Frontal cortex (tissue), 3 donors: ENCODE measurements at regions not wholly inside any gene's neighbourhood (a gene's known extent, or its start where the extent isn't known, plus 50 kb on each side); places are given as distances from the start of the nearest gene placed in this dataset.

Source experiments
- DNase-seq, 2 donors: peaks; one replicate each; pipeline ENCODE4 v3.0.0; 2012; ENCODE audit warnings: low spot score in 2 of 2
- FAIRE-seq: peaks from 2 replicates; lab custom pipeline; 2012; peaks lifted over from hg19 to GRCh38; lab: Jason Lieb, UNC
- donor health status: control.
- donor health status: control.
- donor health status: control.

GRCh38 chr1:59066236-59066635 is 230.7 kb upstream of the FGGY start:
- DNase-seq (no peak), FAIRE-seq (no peak)

- no peak for FAIRE-seq
Observed at GRCh38 chr1:59070610-59071009, 226.3 kb upstream of the FGGY start.

GRCh38 chr1:59071289-59071688 is 225.6 kb upstream of the FGGY start:
- FAIRE-seq: no peak
- DNase-seq: no peak

More at GRCh38 chr1:59070610-59071009, 226.3 kb upstream of the FGGY start:
- no peak for DNase-seq

- DNase-seq: no peak
- no peak for FAIRE-seq
Observed at GRCh38 chr1:59071876-59072582, 224.9 kb upstream of the FGGY start.

- FAIRE-seq (no peak), DNase-seq (no peak)
Observed at GRCh38 chr1:59072583-59072947, 224.3 kb upstream of the FGGY start.

GRCh38 chr1:59074598-59074997 is 222.3 kb upstream of the FGGY start:
- FAIRE-seq (no peak), DNase-seq (no peak)

- DNase-seq: no peak
Observed at GRCh38 chr1:59075021-59075420, 221.9 kb upstream of the FGGY start.

GRCh38 chr1:59076612-59077011 is 220.3 kb upstream of the FGGY start:
- DNase-seq (no peak), FAIRE-seq (no peak)

More at GRCh38 chr1:59075021-59075420, 221.9 kb upstream of the FGGY start:
- FAIRE-seq: no peak

GRCh38 chr1:59077466-59078069 is 219.3 kb upstream of the FGGY start:
- FAIRE-seq (no peak), DNase-seq (no peak)

GRCh38 chr1:59078070-59078800 is 218.7 kb upstream of the FGGY start:
- FAIRE-seq (no peak), DNase-seq (no peak)

- no peak for FAIRE-seq
Observed at GRCh38 chr1:59078866-59079265, 218.0 kb upstream of the FGGY start.

GRCh38 chr1:59079434-59080140 is 217.3 kb upstream of the FGGY start:
- FAIRE-seq: no peak
- DNase-seq: no peak

More at GRCh38 chr1:59078866-59079265, 218.0 kb upstream of the FGGY start:
- no peak for DNase-seq

GRCh38 chr1:59081181-59081580 is 215.7 kb upstream of the FGGY start:
- DNase-seq (no peak), FAIRE-seq (no peak)

GRCh38 chr1:59081795-59082194 is 215.1 kb upstream of the FGGY start:
- FAIRE-seq: no peak

GRCh38 chr1:59083946-59084865 is 212.7 kb upstream of the FGGY start:
- DNase-seq: no peak
- no peak for FAIRE-seq

More at GRCh38 chr1:59081795-59082194, 215.1 kb upstream of the FGGY start:
- DNase-seq: no peak

GRCh38 chr1:59085101-59085500 is 211.8 kb upstream of the FGGY start:
- FAIRE-seq (no peak), DNase-seq (no peak)

- FAIRE-seq (no peak), DNase-seq (no peak)
Observed at GRCh38 chr1:59089036-59089798, 207.7 kb upstream of the FGGY start.

- no peak for DNase-seq
- FAIRE-seq: no peak
Observed at GRCh38 chr1:59089922-59090457, 206.9 kb upstream of the FGGY start.
